Uterus (tissue), 2 donors: ENCODE measurements at regions not wholly inside any gene's neighbourhood (a gene's known extent, or its start where the extent isn't known, plus 50 kb on each side); places are given as distances from the start of the nearest gene placed in this dataset.

Experiments
- POLR2A ChIP-seq, 2 donors: fragments of 450-650 bp; IDR thresholded peaks; one replicate each; pipeline ENCODE4 v1.6.1; 2016; ENCODE audit warnings: antibody characterized with exemption in 2 of 2, mild to moderate bottlenecking in 1 of 2, moderate library complexity in 1 of 2
- TF ChIP-seq, protein P1 (sequence below), 4 experiments: fragments of 200-600 bp in 2 of 4; fragments of 450-650 bp in 2 of 4; sonication (generic) in 2 of 4; IDR thresholded peaks; one replicate each; pipeline ENCODE4 v1.5.1; 2016 to 2019; ENCODE audit warnings: antibody characterized with exemption in 4 of 4, mild to moderate bottlenecking in 2 of 4, moderate library complexity in 1 of 4

DNA sequence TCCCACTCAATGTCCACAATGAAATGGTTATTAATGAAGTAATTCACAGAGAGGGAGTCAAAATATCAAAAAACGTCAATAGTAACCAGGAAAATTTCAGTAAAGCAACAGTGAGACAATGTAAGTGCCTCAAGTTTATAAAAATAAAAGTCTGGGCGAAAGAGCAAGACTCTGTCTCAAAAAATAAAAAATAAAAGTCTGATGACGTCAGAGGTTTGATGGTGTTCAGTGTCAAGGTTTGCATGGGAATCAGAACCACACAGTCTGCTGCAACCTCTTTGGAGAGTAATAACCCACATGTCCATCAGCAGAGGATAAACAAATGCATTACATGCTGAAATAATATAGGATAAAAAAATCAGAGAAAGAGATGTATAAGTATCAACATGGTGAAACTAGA lies 152.4 kb downstream of the ASCL1 start:
- TF ChIP-seq, protein P1, sequence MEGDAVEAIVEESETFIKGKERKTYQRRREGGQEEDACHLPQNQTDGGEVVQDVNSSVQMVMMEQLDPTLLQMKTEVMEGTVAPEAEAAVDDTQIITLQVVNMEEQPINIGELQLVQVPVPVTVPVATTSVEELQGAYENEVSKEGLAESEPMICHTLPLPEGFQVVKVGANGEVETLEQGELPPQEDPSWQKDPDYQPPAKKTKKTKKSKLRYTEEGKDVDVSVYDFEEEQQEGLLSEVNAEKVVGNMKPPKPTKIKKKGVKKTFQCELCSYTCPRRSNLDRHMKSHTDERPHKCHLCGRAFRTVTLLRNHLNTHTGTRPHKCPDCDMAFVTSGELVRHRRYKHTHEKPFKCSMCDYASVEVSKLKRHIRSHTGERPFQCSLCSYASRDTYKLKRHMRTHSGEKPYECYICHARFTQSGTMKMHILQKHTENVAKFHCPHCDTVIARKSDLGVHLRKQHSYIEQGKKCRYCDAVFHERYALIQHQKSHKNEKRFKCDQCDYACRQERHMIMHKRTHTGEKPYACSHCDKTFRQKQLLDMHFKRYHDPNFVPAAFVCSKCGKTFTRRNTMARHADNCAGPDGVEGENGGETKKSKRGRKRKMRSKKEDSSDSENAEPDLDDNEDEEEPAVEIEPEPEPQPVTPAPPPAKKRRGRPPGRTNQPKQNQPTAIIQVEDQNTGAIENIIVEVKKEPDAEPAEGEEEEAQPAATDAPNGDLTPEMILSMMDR (IDR thresholded peaks at IDR 0.05): no peak
- TF ChIP-seq POLR2A (IDR thresholded peaks at IDR 0.05): no peak
